ENCODE measurements at regions not wholly inside any gene's neighbourhood (a gene's known extent, or its start where the extent isn't known, plus 50 kb on each side); places are given as distances from the start of the nearest gene placed in this dataset.

GRCh38 chr21:43321111-43321510 lies 105.8 kb downstream of the SIK1 start:
- no peaks in the 10 kb centered on the region for H3K4me1 ChIP-seq (ENCODE audit: insufficient read depth, low read length, poor library complexity, severe bottlenecking)
- H3K27ac ChIP-seq (ENCODE audit: low read depth, low read length, poor library complexity, severe bottlenecking), result no peak overlapping the region
- no peaks in the 10 kb centered on the region for H3K9me3 ChIP-seq (ENCODE audit: low read depth, low read length, poor library complexity, severe bottlenecking)
- no peak overlapping the region for H3K4me3 ChIP-seq (ENCODE audit: low read depth, low read length, poor library complexity, severe bottlenecking)
- no peaks in the 10 kb centered on the region for H3K27me3 ChIP-seq (replicated peaks; ENCODE audit: insufficient read depth, low read depth, low read length, poor library complexity)
- no TSS peak for BruUV-seq (replicated peaks)
- TF ChIP-seq, protein P1, sequence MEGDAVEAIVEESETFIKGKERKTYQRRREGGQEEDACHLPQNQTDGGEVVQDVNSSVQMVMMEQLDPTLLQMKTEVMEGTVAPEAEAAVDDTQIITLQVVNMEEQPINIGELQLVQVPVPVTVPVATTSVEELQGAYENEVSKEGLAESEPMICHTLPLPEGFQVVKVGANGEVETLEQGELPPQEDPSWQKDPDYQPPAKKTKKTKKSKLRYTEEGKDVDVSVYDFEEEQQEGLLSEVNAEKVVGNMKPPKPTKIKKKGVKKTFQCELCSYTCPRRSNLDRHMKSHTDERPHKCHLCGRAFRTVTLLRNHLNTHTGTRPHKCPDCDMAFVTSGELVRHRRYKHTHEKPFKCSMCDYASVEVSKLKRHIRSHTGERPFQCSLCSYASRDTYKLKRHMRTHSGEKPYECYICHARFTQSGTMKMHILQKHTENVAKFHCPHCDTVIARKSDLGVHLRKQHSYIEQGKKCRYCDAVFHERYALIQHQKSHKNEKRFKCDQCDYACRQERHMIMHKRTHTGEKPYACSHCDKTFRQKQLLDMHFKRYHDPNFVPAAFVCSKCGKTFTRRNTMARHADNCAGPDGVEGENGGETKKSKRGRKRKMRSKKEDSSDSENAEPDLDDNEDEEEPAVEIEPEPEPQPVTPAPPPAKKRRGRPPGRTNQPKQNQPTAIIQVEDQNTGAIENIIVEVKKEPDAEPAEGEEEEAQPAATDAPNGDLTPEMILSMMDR (conservative IDR thresholded peaks at IDR 0.05; ENCODE audit: low read depth, low read length), result no peak
- no peak for TF ChIP-seq EZH2 (IDR thresholded peaks at IDR 0.05; ENCODE audit: borderline replicate concordance, low read depth, low read length, poor library complexity, severe bottlenecking)
- intact Hi-C loops (cut with micrococcal nuclease; ENCODE audit: unreplicated experiment), result no loop called here
- CTCF ChIA-PET, result no interaction called here
- H3K36me3 ChIP-seq (ENCODE audit: insufficient read depth, low read length, poor library complexity, severe bottlenecking), result no peaks in the 10 kb centered on the region
- POLR2A ChIA-PET (ENCODE audit: low non-redundant PET), result no interaction called here
- DNase-seq (ENCODE audit: low spot score), result no peak

GRCh38 chr21:43320526-43320925 lies 106.4 kb downstream of the SIK1 start:
- Histone ChIP-seq H3K27ac (ENCODE audit: low read depth, low read length, poor library complexity, severe bottlenecking) (no peak overlapping the region), H3K4me1 (ENCODE audit: insufficient read depth, low read length, poor library complexity, severe bottlenecking) (no peaks in the 10 kb centered on the region), H3K27me3 (replicated peaks; ENCODE audit: insufficient read depth, low read depth, low read length, poor library complexity) (no peaks in the 10 kb centered on the region), H3K4me3 (ENCODE audit: low read depth, low read length, poor library complexity, severe bottlenecking) (no peak overlapping the region), H3K36me3 (ENCODE audit: insufficient read depth, low read length, poor library complexity, severe bottlenecking) (no peaks in the 10 kb centered on the region), H3K9me3 (ENCODE audit: low read depth, low read length, poor library complexity, severe bottlenecking) (no peaks in the 10 kb centered on the region)
- ChIA-PET CTCF (no interaction called here), POLR2A (ENCODE audit: low non-redundant PET) (no interaction called here)
- TF ChIP-seq EZH2 (IDR thresholded peaks at IDR 0.05; ENCODE audit: borderline replicate concordance, low read depth, low read length, poor library complexity, severe bottlenecking), result no peak
- TF ChIP-seq, protein P1 (conservative IDR thresholded peaks at IDR 0.05; ENCODE audit: low read depth, low read length), result no peak
- intact Hi-C loops (cut with micrococcal nuclease; ENCODE audit: unreplicated experiment), result no loop called here
- no peak for DNase-seq (ENCODE audit: low spot score)
- no TSS peak for BruUV-seq (replicated peaks)

DNA sequence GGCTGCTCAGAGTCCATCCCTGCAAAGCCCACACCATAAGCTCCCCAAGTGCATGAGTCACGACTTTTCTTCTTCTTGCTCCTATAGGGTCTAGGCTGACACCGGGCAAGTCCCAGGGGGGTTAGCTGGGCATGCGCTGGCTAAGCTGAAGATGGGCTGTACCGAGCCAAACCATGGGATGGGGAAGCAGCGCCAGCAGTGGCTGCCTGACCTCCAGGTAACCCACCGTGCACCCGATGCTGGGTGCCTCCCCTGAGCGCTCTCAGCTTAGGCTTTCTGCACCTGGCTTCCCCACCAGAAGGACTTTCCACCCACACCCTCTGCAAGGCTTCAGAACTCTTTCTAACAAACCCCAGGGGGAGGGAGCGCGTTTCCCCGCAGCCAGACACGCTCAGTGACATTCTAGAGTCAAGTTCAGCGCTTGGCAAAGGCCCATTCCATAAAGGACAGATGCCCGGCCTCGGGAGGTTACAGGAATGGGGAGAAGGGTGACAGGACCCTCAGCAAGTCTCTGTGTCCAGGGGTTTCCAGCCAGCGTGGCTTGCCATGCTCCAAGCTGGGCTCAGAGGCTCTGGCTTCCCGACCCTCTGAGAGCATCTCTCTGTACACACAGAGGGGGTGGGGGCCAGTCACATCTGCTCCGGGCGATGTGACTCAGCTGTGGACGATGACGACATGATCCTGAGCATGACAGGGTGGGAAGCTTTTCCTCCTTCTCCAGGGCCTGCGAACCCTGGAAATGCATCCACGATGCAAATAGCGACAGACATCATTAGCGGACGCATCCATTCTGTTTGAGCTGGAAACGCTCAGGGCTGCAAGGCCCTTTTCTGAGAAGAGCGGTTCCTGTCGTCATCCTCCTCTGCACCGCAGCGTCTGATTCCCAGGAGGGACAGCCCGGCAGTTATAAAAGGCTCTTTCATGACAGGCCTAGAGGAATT lies 107.8 kb downstream of the SIK1 start:
- H3K36me3 ChIP-seq (ENCODE audit: insufficient read depth, low read length, poor library complexity, severe bottlenecking), result no peaks in the 10 kb centered on the region
- TF ChIP-seq, protein P1 (conservative IDR thresholded peaks at IDR 0.05; ENCODE audit: low read depth, low read length), result no peak
- no peak for TF ChIP-seq EZH2 (IDR thresholded peaks at IDR 0.05; ENCODE audit: borderline replicate concordance, low read depth, low read length, poor library complexity, severe bottlenecking)
- H3K27me3 ChIP-seq (replicated peaks; ENCODE audit: insufficient read depth, low read depth, low read length, poor library complexity), result no peaks in the 10 kb centered on the region
- H3K9me3 ChIP-seq (ENCODE audit: low read depth, low read length, poor library complexity, severe bottlenecking), result no peaks in the 10 kb centered on the region
- ChIA-PET POLR2A (ENCODE audit: low non-redundant PET) (interaction anchor here (0.7 kb wide), 1 partner anchor 32 kb away, joined by 3 read pairs; no protein-coding TSS in a partner anchor), CTCF (no interaction called here)
- BruUV-seq (replicated peaks), result no TSS peak
- H3K4me3 ChIP-seq (ENCODE audit: low read depth, low read length, poor library complexity, severe bottlenecking), result no peak overlapping the region
- H3K4me1 ChIP-seq (ENCODE audit: insufficient read depth, low read length, poor library complexity, severe bottlenecking), result no peaks in the 10 kb centered on the region
- peak; percentile 41 for DNase-seq (ENCODE audit: low spot score)
- no peak overlapping the region for H3K27ac ChIP-seq (ENCODE audit: low read depth, low read length, poor library complexity, severe bottlenecking)
- intact Hi-C loops (cut with micrococcal nuclease; ENCODE audit: unreplicated experiment), result loop anchor here (10.0 kb wide), 1 partner anchor 326 kb away; no protein-coding TSS in a partner anchor

Data from A673 (cell line).